Embryonic facial prominence (tissue), 1 donor: ENCODE measurements at regions not wholly inside any gene's neighbourhood (a gene's known extent, or its start where the extent isn't known, plus 50 kb on each side); places are given as distances from the start of the nearest gene placed in this dataset.
"Not testable (repeated sequence)": the region's sequence is repeated elsewhere in the genome, so short reads cannot be mapped to it uniquely, and the experiment has no call there.

ENCODE experiments used
- DNase-seq: peaks from one replicate; pipeline ENCODE4 v3.0.0-alpha.2; 2016; ENCODE audit errors: extremely low spot score

GRCh38 chr10:6877722-6878392 lies 297.8 kb upstream of the PRKCQ start:
- no peak for DNase-seq

DNA sequence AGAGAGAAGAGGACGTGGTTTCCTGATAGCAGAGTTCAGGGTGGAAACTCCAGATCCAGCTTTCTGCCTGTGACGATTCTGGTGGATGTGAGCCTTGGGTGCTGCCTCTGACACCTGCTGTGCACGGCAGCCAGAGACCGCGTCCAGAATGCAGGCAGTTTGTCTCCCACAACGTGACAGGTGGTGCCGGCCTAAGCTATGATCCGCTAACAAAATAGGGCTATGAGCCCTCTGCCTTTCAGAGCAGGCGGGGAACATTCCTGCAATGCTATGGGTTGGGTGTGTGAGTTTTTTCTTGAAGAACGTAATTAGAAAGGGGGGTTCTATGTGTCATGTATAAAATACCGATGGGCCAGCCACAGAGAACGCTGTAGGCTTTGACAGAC lies 297.3 kb upstream of the PRKCQ start:
- DNase-seq = no peak

- no peak for DNase-seq
Measured at GRCh38 chr10:6875269-6875865, 295.3 kb upstream of the PRKCQ start.

DNA sequence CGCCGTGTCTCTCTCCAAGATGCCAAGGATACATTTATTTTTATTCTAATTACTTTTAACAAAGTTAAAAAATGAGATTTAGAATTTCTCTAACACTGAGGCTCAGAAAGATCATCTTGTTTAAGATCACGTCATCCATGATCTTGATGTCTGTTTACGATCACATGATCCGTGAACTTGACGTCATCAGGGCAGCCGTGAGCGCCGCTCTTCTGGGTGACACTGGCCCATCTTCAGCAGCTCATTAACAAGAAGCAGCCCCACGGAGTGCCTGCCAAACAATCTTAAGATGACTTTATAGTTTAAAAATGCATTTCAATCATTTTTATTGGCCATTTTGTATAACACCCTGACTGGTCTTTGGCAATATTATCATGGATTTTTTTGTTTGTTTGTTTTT lies 291.1 kb upstream of the PRKCQ start:
- no peak for DNase-seq

- DNase-seq = no peak
Measured at GRCh38 chr10:6868036-6868725, 288.1 kb upstream of the PRKCQ start.

DNA sequence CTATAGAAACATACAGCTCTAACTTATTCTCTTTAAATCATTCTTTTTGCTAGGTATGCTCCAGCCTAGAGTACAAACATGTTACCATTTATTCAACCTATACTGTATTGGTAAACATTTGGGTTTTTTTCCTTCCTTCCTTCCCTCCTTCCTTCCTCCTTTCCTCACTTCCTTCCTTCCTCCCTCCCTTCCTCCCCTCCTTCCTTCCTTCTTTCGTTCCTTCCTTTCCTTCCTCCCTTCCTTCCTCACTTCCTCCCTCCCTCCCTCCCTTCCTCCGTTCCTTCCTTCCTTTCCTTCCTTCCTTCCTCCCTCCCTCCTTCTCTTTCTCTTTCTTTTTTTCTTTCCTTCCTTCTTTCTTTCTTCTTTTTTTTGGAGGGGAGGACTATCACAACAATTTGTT lies 286.7 kb upstream of the PRKCQ start:
- DNase-seq = no peak

DNA sequence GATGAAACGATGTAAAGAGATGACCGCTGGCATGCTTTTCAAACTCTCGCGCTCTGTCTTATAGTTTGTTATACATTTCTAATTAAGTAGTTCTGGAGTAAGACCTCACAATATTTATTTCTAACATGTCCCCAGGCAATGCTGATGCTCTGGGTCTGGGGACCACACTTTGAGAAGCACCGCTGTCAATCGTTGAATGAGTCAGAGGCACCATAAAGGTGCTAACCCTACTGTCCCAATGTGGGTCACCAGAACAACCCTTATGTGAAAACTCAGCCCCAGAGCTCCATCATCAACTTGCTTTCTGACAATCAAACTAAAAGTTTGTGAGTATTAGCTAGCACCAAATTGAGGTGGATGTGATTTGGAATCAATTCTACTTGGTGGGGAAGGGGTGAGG lies 284.1 kb upstream of the PRKCQ start:
- DNase-seq = no peak

- no peak for DNase-seq
Measured at GRCh38 chr10:6863381-6863780, 283.3 kb upstream of the PRKCQ start.

DNA sequence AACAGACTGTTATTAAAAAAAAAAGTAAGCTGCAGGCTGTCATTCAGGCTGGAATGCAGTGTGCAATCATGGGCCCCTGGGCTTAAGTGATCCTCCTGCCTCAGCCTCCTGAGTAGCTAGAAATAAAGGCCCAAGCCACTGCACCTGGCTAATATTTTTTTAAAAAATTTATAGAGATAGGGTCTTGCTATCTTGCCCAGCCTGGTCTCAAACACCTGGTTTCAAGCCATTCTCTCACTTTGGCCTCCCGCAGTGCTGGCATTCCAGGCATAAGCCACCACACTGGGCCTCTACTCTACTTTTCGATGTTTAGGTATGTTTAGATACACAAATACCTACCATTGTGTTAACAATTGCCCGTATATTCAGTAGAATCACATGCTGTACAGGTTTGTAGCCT lies 270.4 kb upstream of the PRKCQ start:
- DNase-seq = no peak

GRCh38 chr10:6847561-6847960 lies 267.5 kb upstream of the PRKCQ start:
- DNase-seq = no peak

GRCh38 chr10:6843894-6844650 lies 264.0 kb upstream of the PRKCQ start:
- no peak for DNase-seq

GRCh38 chr10:6843481-6843881 lies 263.4 kb upstream of the PRKCQ start:
- no peak for DNase-seq

- DNase-seq = no peak
Measured at GRCh38 chr10:6842722-6843121, 262.6 kb upstream of the PRKCQ start.

DNA sequence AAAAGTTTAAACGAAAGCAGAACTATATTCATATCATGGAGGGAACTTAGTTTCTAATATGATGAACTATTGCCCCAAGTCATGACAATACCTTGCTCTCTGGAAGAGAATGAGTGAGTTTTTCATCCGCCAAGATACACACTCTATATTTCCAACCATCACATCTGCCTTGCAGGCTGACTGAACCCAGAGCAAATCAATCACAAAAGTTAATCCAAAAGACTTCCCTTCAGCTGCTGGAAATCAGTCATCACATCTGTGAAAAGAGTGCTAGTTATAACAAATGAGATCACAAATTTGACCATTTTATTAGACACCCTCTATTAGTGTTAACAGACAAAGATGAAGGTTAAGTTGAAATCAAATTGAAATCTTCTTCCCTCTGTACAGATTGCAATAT lies 261.7 kb upstream of the PRKCQ start:
- DNase-seq = no peak

DNA sequence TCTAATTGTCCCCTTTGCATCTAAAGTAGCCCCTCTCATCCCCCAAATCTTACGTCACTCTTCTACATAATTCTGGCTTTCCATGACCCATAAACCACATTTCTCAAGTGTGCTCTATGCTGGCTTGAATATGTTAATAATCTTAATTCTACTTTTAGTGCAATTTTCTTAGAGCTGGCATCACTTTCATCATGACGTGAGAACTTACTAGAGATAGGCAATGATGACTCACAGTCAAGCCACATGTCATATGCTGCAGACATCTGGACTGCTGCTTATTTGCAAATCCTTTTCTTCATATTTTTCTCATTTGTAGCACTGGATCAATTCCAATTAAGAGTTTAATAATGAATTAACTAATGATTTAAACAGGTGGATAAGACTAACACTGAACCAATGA lies 260.7 kb upstream of the PRKCQ start:
- no peak for DNase-seq

DNA sequence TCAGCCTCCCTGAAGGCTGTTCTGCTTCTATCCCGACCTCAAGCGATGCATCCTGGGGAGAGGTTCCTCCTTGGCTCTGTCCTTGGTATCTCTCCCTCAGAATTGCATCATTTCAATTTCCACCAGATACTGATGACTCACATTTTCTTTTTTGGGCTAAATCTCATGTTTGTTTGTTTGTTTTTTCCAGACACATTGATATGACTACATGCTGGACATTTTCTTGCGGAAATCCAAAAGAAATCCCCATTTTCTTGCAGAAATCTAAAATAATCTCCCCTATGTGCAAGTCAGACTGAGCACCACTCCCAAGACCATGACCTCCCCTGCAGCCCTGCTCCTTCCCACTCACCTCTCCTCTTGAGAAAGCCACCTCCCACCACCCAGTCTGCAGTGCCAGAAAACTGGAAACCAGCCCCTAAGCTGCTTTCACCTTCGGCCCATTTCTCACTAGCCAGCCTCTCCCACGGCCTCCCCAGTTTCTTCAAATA lies 260.2 kb upstream of the PRKCQ start:
- no peak for DNase-seq

DNA sequence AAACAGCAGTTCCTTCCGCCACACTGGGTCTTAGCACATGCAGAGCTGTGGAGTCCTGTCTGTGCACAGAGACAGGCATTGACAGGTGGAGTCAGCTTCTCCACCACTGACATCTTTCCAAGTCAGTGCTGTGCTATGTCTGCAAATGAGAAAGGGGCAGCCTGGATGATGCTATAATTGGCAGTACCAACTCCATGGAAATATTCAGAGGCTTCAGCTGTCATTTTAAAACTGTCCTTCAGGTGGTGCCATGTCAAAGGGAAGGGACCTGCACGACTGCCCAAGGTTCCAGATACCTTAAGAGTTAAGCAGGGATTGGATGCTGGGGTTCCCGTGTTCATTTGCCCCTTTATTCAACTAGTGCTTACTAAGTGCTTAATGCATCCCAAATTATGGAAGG lies 258.0 kb upstream of the PRKCQ start:
- no peak for DNase-seq

DNA sequence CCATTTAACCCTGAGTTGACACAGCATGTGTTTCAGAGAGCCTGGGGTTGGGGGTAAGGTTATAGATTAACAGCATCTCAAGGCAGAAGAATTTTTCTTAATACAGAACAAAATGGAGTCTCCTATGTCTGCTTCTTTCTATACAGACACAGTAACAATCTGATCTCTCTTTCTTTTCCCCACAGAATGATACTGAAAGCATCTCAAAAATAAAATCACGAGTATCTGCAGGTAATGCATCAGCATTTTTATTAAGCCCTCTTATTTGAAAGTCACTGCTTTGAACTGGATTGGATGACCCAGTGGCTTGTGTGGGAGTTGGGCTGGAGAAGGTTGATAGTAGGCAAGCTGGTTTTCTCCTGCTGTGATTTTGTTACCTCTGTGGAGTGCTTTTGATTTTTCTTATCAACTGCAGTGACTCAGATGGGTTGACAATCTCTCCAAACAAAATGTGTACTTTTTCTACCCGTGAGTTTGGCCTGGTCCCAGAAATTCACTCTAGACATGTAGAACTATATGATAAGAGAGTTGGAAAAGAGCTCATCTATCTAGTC lies 253.5 kb upstream of the PRKCQ start:
- no peak for DNase-seq

GRCh38 chr10:6830981-6831380 lies 250.9 kb upstream of the PRKCQ start:
- not testable (repeated sequence) for DNase-seq

DNA sequence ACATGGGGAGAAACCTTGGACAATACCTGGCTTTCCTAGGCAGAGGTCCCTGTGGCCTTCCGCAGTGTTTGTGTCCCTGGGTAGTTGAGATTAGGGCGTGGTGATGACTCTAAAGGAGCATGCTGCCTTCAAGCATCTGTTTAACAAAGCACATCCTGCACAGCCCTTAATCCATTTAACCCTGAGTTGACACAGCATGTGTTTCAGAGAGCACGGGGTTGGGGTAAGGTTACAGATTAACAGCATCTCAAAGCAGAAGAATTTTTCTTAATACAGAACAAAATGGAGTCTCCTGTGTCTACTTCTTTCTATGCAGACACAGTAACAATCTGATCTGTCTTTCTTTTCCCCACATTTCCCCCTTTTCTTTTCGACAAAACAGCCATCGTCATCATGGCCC lies 244.7 kb upstream of the PRKCQ start:
- DNase-seq = not testable (repeated sequence)

- DNase-seq = no peak
Measured at GRCh38 chr10:6823770-6824169, 243.7 kb upstream of the PRKCQ start.

DNA sequence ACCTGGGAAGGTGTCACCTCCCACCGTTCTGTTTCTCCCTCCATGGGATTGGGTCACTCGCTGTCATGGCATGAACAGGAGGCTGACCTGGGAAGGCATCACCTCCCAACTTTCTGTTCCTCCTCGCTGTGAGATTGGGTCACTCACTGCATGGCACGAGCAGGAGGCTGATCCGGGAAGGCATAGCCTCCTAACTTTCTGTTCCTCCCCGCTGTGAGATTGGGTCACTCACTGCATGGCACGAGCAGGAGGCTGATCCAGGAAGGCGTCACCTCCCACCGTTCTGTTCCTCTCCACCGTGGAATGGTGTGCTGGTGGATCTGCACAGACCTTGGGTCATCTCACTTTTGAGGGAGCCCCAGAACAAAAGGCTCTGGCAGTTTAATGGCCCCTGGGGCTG lies 239.2 kb upstream of the PRKCQ start:
- DNase-seq = no peak
